Left ventricle myocardium inferior (tissue), 1 donor: ENCODE measurements at regions not wholly inside any gene's neighbourhood (a gene's known extent, or its start where the extent isn't known, plus 50 kb on each side); places are given as distances from the start of the nearest gene placed in this dataset.

Source experiments
- DNase-seq: peaks from one replicate; pipeline ENCODE4 v3.0.0-alpha.2; 2020
- H3K27ac ChIP-seq: fragments of 200-600 bp; replicated peaks from 2 replicates; pipeline ENCODE4 v1.8.0; 2021
- H3K27me3 ChIP-seq: fragments of 200-600 bp; 2 replicates; pipeline ENCODE4 v1.8.0; 2021; ENCODE audit warnings: low read depth
- H3K36me3 ChIP-seq: fragments of 200-600 bp; 2 replicates; pipeline ENCODE4 v1.8.0; 2021
- H3K4me1 ChIP-seq: fragments of 200-600 bp; 2 replicates; pipeline ENCODE4 v1.8.0; 2021
- H3K4me3 ChIP-seq: fragments of 200-600 bp; 2 replicates; pipeline ENCODE4 v1.8.0; 2021; ENCODE audit warnings: mild to moderate bottlenecking, moderate library complexity
- H3K9me3 ChIP-seq: fragments of 200-600 bp; replicated peaks from 2 replicates; pipeline ENCODE4 v1.8.0; 2021
- intact Hi-C: fragments of 100-400 bp; cut with micrococcal nuclease; formaldehyde crosslinking; loops from one replicate; pipeline ENCODE4 v1.11.0; 2022
- TF ChIP-seq, protein P1 (sequence below): fragments of 200-600 bp; IDR thresholded peaks from 2 replicates; pipeline ENCODE4 v1.8.0; 2021; ENCODE audit warnings: antibody characterized with exemption, mild to moderate bottlenecking, borderline replicate concordance
- donor health status: DM: no; HTN: yes; CAD: no; lungs with severe emphysema.

DNA sequence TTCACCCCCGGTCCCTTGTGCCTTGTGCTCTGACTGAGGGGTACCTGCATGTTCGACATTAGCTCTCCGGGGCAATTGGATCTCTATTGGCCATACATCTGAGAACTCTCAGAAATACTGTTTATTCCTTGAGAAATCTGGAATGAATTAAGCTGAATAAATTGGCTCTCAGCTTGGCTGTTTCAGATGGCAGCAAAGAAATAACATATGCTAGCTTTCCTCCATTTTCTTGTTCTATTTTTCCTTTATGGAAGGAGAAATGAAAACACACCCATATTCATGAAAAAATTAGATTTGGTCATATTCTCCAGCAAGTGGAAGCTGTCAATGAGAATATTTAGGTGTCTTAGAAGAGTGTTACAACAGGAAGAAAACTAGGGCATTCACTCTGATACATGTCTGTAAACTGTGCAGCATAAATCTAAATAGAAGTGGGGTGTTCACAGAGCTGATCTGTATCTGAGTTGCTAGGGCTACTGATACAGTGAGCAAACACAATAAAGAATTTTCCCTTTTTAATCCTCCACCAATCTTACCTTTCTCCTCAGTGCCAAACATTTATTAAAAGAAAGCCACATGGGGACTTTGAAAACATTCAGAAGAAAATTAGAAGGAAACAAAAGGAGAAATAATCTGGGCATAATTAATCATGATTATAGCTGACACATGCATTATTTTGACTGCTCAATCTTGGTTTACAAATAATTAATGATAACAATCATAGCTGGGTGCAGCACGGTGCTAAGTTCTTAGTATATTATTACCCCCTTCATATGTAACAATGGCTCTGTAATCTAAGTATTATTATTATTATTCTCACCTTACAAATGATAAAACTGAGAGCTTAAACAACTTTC, 671.9 kb upstream of the USP24 start:
- TF ChIP-seq, protein P1, sequence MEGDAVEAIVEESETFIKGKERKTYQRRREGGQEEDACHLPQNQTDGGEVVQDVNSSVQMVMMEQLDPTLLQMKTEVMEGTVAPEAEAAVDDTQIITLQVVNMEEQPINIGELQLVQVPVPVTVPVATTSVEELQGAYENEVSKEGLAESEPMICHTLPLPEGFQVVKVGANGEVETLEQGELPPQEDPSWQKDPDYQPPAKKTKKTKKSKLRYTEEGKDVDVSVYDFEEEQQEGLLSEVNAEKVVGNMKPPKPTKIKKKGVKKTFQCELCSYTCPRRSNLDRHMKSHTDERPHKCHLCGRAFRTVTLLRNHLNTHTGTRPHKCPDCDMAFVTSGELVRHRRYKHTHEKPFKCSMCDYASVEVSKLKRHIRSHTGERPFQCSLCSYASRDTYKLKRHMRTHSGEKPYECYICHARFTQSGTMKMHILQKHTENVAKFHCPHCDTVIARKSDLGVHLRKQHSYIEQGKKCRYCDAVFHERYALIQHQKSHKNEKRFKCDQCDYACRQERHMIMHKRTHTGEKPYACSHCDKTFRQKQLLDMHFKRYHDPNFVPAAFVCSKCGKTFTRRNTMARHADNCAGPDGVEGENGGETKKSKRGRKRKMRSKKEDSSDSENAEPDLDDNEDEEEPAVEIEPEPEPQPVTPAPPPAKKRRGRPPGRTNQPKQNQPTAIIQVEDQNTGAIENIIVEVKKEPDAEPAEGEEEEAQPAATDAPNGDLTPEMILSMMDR: no peak
- no peaks in the 10 kb centered on the region for H3K36me3 ChIP-seq
- H3K27ac ChIP-seq: no peak overlapping the region
- intact Hi-C loops: no loop called here
- no peak for DNase-seq
- H3K27me3 ChIP-seq: no peaks in the 10 kb centered on the region
- peaks cover 3% of the 10 kb centered on the region for H3K9me3 ChIP-seq
- H3K4me1 ChIP-seq: no peaks in the 10 kb centered on the region
- H3K4me3 ChIP-seq: no peak overlapping the region

DNA sequence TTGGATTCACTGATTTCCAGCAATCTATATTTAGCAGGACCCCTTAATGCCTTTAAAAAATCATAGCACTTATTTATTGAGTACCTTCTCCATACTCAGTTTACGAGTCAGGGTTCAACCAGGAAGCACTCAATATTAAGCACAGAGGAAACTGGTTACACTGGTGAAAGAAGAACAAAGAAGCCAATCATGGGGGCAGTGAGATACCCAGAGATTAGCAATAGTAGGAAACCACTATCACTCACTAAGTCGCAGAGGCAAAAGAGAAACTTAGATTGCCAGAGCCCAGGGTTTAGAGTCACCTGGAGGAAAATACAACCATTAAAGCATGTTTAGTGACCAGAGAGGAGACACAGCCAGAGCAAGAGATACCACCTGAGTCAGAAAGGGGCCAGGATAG, 670.5 kb upstream of the USP24 start:
- no peak for DNase-seq
- intact Hi-C loops: no loop called here

DNA sequence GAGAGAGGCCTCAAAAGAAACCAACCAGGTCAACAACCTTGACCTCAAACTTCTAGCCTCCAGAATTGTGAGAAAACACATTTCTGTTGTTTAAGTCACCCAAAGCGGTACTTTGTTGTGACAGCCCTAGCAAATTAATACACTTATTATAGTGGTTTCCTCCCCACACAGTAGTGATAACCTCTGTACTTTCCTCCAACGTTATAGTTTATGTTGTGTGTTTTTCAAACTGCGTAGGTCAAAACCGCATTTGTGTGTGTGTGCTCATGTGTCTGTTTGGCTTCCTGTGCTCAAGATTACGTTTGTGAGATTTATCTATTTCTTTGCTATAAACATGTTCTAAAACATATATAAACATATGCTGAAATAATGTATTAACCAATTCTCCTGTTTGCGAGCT, 667.8 kb upstream of the USP24 start:
- Histone ChIP-seq H3K9me3 (no peaks in the 10 kb centered on the region), H3K4me3 (no peak overlapping the region), H3K27ac (no peak overlapping the region), H3K27me3 (no peaks in the 10 kb centered on the region), H3K36me3 (no peaks in the 10 kb centered on the region), H3K4me1 (no peaks in the 10 kb centered on the region)
- no peak for DNase-seq
- intact Hi-C loops: no loop called here
- TF ChIP-seq, protein P1: no peak

More for the DNA sequence above, 670.5 kb upstream of the USP24 start:
- Histone ChIP-seq H3K36me3 (no peaks in the 10 kb centered on the region), H3K4me3 (no peak overlapping the region), H3K9me3 (no peaks in the 10 kb centered on the region), H3K27ac (no peak overlapping the region), H3K27me3 (no peaks in the 10 kb centered on the region), H3K4me1 (no peaks in the 10 kb centered on the region)
- TF ChIP-seq, protein P1: no peak

DNA sequence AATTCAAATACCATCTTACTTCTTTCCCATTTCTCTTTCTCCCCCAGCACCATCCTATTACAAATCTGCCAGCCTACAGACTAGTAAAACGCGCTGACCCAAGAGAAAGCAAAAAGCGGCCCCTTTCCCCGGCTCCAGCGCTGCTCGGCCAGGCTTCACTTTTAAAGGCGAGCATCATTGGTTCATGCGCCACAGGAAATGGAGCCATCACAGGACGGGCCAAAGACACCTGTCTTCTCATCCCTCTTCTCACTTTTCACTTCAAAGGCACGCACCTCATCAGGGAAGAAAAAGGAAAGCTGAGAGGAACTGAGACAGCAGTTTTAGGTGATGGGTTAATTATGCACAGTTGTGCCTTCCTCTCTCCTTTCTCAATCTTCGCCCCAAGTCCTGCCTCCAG, 664.2 kb upstream of the USP24 start:
- H3K36me3 ChIP-seq: no peaks in the 10 kb centered on the region
- TF ChIP-seq, protein P1: no peak
- intact Hi-C loops: no loop called here
- no peaks in the 10 kb centered on the region for H3K9me3 ChIP-seq
- H3K4me3 ChIP-seq: no peak overlapping the region
- H3K27ac ChIP-seq: no peak overlapping the region
- no peaks in the 10 kb centered on the region for H3K27me3 ChIP-seq
- no peaks in the 10 kb centered on the region for H3K4me1 ChIP-seq
- DNase-seq: no peak

DNA sequence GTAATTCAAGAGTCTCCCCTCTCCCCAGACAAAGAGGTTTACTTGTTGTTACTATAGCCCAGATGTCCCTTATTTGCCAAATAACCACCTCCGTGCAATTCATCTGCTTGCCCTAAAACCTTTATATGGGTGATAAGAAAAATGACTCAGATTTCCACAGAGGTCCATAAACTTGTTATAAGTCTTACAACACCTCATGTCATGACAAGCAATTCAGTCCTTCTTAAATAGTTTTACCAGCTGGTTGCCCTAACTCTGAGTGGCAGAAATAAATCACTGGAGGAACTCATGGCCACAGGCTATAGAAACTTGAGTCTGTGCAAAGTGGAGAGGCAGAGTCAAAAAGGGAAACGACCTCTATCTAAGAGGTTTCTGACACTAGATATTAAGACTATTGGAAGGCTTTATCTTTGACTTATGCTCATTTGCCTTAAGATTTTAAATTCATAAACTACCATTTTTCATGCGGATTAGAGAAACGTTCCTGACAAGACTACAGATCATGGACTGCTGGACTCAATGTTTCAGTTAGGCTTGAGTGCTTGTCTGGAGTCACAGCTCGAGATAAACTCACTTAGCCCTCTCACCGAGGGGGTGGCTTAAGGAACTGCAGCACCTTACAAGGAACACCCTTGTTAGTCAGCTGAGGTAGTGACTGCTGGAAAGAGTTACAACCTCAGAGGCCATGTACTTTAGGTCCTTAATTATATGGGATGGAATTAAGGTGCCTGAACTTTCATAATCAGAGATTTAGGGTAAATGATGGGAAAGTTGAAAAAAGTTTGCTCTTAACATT, 662.5 kb upstream of the USP24 start:
- Histone ChIP-seq H3K9me3 (no peaks in the 10 kb centered on the region), H3K4me3 (no peak overlapping the region), H3K4me1 (no peaks in the 10 kb centered on the region), H3K36me3 (no peaks in the 10 kb centered on the region), H3K27me3 (no peaks in the 10 kb centered on the region), H3K27ac (no peak overlapping the region)
- no peak for DNase-seq
- TF ChIP-seq, protein P1: no peak
- intact Hi-C loops: no loop called here
